SK-N-SH (cell line): ENCODE measurements at regions not wholly inside any gene's neighbourhood (a gene's known extent, or its start where the extent isn't known, plus 50 kb on each side); places are given as distances from the start of the nearest gene placed in this dataset.

ENCODE experiments used
- CTCF ChIA-PET: fragments of 300-600, 350-600 bp; formaldehyde crosslinking; extraction: SDS; loops from one replicate; lab custom pipeline; 2021; lab: Yijun Ruan, JAX
- POLR2A ChIA-PET: fragments of 350-600 bp; sonication (Branson Sonifier 250); formaldehyde crosslinking; extraction: SDS; loops from one replicate; lab custom pipeline; 2020; ENCODE audit warnings: antibody characterized with exemption, inconsistent platforms; lab: Yijun Ruan, JAX
- DNase-seq: peaks from one replicate; pipeline ENCODE4 v3.0.0; 2012
- H2AFZ ChIP-seq: fragments of 200-600 bp; sonication (generic); 2 replicates; pipeline ENCODE4 v1.8.1; 2016; ENCODE audit warnings: antibody characterized with exemption, mild to moderate bottlenecking, low read depth
- H3F3A ChIP-seq: fragments of 200-600 bp; sonication (generic); replicated peaks from 2 replicates; pipeline ENCODE3; 2016; ENCODE audit warnings: antibody characterized with exemption, mild to moderate bottlenecking; ENCODE audit not compliant: insufficient read depth
- H3K27ac ChIP-seq, 2 experiments: fragments of 200-500 bp in 1 of 2; fragments of 200-600 bp in 1 of 2; sonication (Bioruptor generic) in 1 of 2; sonication (generic), shearing (Covaris generic) in 1 of 2; 2 replicates each; pipeline versions ENCODE4 v1.5.1 to v1.6.1; 2014 to 2016; ENCODE audit warnings: low read depth in 2 of 2, inconsistent platforms in 1 of 2, low read length in 1 of 2, mild to moderate bottlenecking in 1 of 2, mixed read lengths in 1 of 2
- H3K27me3 ChIP-seq: fragments of 200-600 bp; sonication (generic), shearing (Covaris generic); 2 replicates; pipeline ENCODE4 v1.6.1; 2016; ENCODE audit warnings: mixed run types; ENCODE audit not compliant: insufficient read depth
- H3K36me3 ChIP-seq, 2 experiments: fragments of 200-500 bp in 1 of 2; fragments of 200-600 bp in 1 of 2; sonication (Bioruptor generic) in 1 of 2; sonication (generic) in 1 of 2; replicated peaks in 1 of 2; 2 replicates each; pipeline versions ENCODE3 to v1.5.1; 2014 to 2016; ENCODE audit warnings: low read length in 1 of 2, mild to moderate bottlenecking in 1 of 2; ENCODE audit not compliant: insufficient read depth in 2 of 2, control insufficient read depth in 1 of 2
- H3K4me1 ChIP-seq, 2 experiments: fragments of 200-500 bp in 1 of 2; fragments of 200-600 bp in 1 of 2; sonication (Bioruptor generic) in 1 of 2; sonication (generic), shearing (Covaris generic) in 1 of 2; 2 replicates each; pipeline versions ENCODE4 v1.5.1 to v1.6.1; 2014 to 2016; ENCODE audit warnings: low read depth in 1 of 2, low read length in 1 of 2, mixed run types in 1 of 2; ENCODE audit not compliant: insufficient read depth in 2 of 2, control insufficient read depth in 1 of 2
- H3K4me2 ChIP-seq: fragments of 200-600 bp; sonication (generic), shearing (Covaris generic); 2 replicates; pipeline ENCODE4 v1.6.1; 2017; ENCODE audit warnings: mixed run types
- H3K4me3 ChIP-seq, 2 experiments: fragments of 200-500 bp in 1 of 2; fragments of 200-600 bp in 1 of 2; sonication (Bioruptor generic) in 1 of 2; sonication (generic), shearing (Covaris generic) in 1 of 2; 2 replicates each; pipeline versions ENCODE4 v1.5.1 to v1.8.1; 2014 to 2016; ENCODE audit warnings: low read depth in 2 of 2, inconsistent platforms in 1 of 2, low read length in 1 of 2, mild to moderate bottlenecking in 1 of 2, mixed read lengths in 1 of 2, moderate library complexity in 1 of 2
- H3K79me2 ChIP-seq: fragments of 200-600 bp; sonication (generic); 2 replicates; pipeline ENCODE4 v1.8.1; 2017; ENCODE audit warnings: mild to moderate bottlenecking; ENCODE audit not compliant: insufficient read depth
- H3K9ac ChIP-seq: fragments of 200-600 bp; sonication (generic); 2 replicates; pipeline ENCODE4 v1.6.1; 2017; ENCODE audit warnings: mixed run types
- H3K9me2 ChIP-seq: fragments of 200-600 bp; sonication (generic); 2 replicates; pipeline ENCODE4 v1.6.1; 2017; ENCODE audit warnings: mixed run types
- H3K9me3 ChIP-seq: fragments of 200-600 bp; sonication (generic); 2 replicates; pipeline ENCODE4 v1.6.1; 2017; ENCODE audit warnings: mixed run types, mild to moderate bottlenecking, moderate library complexity
- H4K20me1 ChIP-seq: fragments of 200-600 bp; sonication (generic); 2 replicates; pipeline ENCODE4 v1.6.1; 2017; ENCODE audit warnings: mild to moderate bottlenecking, mixed run types; ENCODE audit not compliant: insufficient read depth
- ELF1 ChIP-seq: IDR thresholded peaks from 2 replicates; pipeline ENCODE4 v1.4.0; 2012
- EP300 ChIP-seq, 2 experiments: IDR thresholded peaks; 2 replicates each; pipeline versions ENCODE4 v1.4.0 to v1.6.1; 2012; ENCODE audit warnings: borderline replicate concordance in 1 of 2, low read depth in 1 of 2, low read length in 1 of 2
- FOSL2 ChIP-seq: IDR thresholded peaks from 2 replicates; pipeline ENCODE4 v1.4.0; 2012; ENCODE audit warnings: low read depth, mild to moderate bottlenecking, moderate library complexity, borderline replicate concordance
- FOXJ3 ChIP-seq: sonication (generic); formaldehyde crosslinking; IDR thresholded peaks from 2 replicates; pipeline ENCODE4 v1.5.1; 2020; ENCODE audit warnings: mild to moderate bottlenecking, missing genetic modification reagents
- GABPA ChIP-seq: IDR thresholded peaks from 2 replicates; pipeline ENCODE4 v1.4.0; 2012; ENCODE audit warnings: low read depth, mild to moderate bottlenecking
- IRF3 ChIP-seq: fragments of 150-350 bp; IDR thresholded peaks from 2 replicates; pipeline ENCODE4 v1.6.1; 2016; ENCODE audit warnings: mild to moderate bottlenecking, low read depth, low read length
- JUND ChIP-seq: IDR thresholded peaks from 2 replicates; pipeline ENCODE4 v1.4.0; 2012
- MEF2A ChIP-seq: IDR thresholded peaks from 2 replicates; pipeline ENCODE4 v1.4.0; 2012; ENCODE audit warnings: low read depth, borderline replicate concordance
- NFIC ChIP-seq: IDR thresholded peaks from 2 replicates; pipeline ENCODE4 v1.4.0; 2012; ENCODE audit warnings: borderline replicate concordance
- NRF1 ChIP-seq: IDR thresholded peaks from 2 replicates; pipeline ENCODE4 v1.6.1; 2012; ENCODE audit warnings: low read depth, mild to moderate bottlenecking, low read length
- POLR2AphosphoS5 ChIP-seq: IDR thresholded peaks from 2 replicates; pipeline ENCODE4 v1.6.1; 2012; ENCODE audit warnings: low read depth, low read length
- RCOR1 ChIP-seq: fragments of 150-350 bp; IDR thresholded peaks from 2 replicates; pipeline ENCODE4 v1.6.1; 2017; ENCODE audit warnings: antibody characterized with exemption, low read length
- RFX5 ChIP-seq: IDR thresholded peaks from 2 replicates; pipeline ENCODE4 v1.6.1; 2012; ENCODE audit warnings: mild to moderate bottlenecking, improper control_type of control experiment, low read length
- SIN3A ChIP-seq: IDR thresholded peaks from 2 replicates; pipeline ENCODE4 v1.6.1; 2012; ENCODE audit warnings: low read depth, mild to moderate bottlenecking, low read length, moderate library complexity, borderline replicate concordance
- TAF1 ChIP-seq: IDR thresholded peaks from 2 replicates; pipeline ENCODE4 v1.6.1; 2012; ENCODE audit warnings: low read depth, mild to moderate bottlenecking, low read length, moderate library complexity, borderline replicate concordance
- TEAD4 ChIP-seq: IDR thresholded peaks from 2 replicates; pipeline ENCODE4 v1.4.0; 2012; ENCODE audit warnings: mild to moderate bottlenecking, borderline replicate concordance; ENCODE audit not compliant: insufficient read depth
- USF1 ChIP-seq: IDR thresholded peaks from 2 replicates; pipeline ENCODE4 v1.4.0; 2012; ENCODE audit warnings: low read depth, borderline replicate concordance
- YY1 ChIP-seq: IDR thresholded peaks from 2 replicates; pipeline ENCODE4 v1.4.0; 2012; ENCODE audit warnings: low read depth, mild to moderate bottlenecking
- WGBS: methylation state at CpG from one replicate; pipeline ENCODE4 v1.1.6; 2017; ENCODE audit warnings: low lambda C conversion rate; 5-methylcytosine and 5-hydroxymethylcytosine counted together
- TF ChIP-seq, protein P1 (sequence below): IDR thresholded peaks from 2 replicates; pipeline ENCODE4; 2012
- TF ChIP-seq, protein P2 (sequence below): fragments of 150-350 bp; IDR thresholded peaks from 2 replicates; pipeline ENCODE4 v1.6.1; 2017; ENCODE audit warnings: antibody characterized with exemption, low read length, low read depth, borderline replicate concordance

DNA sequence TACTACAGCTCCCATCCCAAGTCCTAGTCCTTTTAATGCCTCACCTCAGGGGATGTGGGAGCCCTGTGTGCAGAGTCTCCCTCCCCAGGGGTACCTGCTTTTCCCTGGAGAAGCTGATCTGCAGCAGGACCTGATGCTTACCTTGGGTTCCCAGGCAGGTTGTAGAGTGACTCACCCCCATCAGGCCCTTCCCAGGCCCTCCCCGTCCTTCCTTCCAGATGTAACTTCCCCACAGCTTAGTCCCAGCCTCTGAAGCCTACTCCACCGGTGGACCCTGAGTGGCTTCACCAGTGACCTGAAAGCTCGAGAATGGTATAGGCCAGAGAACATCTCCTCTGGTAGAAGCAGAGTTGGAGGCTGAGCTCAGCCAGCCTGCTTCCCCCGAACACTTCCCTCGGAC, 254.2 kb upstream of the STT3B start (continued):
- TF ChIP-seq IRF3 (no peak), TAF1 (no peak), GABPA (no peak)

GRCh38 chr3:31284776-31285175, 247.9 kb upstream of the STT3B start:
- Histone ChIP-seq H3K9ac (no peak overlapping the region), H3K4me3 (no peak overlapping the region), H3K4me2 (no peak overlapping the region), H3K4me1 (no peaks in the 10 kb centered on the region), H3K9me2 (no peaks in the 10 kb centered on the region), H3K36me3 (no peaks in the 10 kb centered on the region), H4K20me1 (no peaks in the 10 kb centered on the region), H3F3A (no peaks in the 10 kb centered on the region), H3K79me2 (no peaks in the 10 kb centered on the region), H3K27me3 (no peaks in the 10 kb centered on the region), H3K27ac (no peak overlapping the region), H2AFZ (no peak overlapping the region), H3K9me3 (no peaks in the 10 kb centered on the region)
- 0% methylated on average over 1 of the region's 1 CpG for WGBS
- POLR2A ChIA-PET = no interaction called here
- CTCF ChIA-PET = no interaction called here
- TF ChIP-seq, protein P1, sequence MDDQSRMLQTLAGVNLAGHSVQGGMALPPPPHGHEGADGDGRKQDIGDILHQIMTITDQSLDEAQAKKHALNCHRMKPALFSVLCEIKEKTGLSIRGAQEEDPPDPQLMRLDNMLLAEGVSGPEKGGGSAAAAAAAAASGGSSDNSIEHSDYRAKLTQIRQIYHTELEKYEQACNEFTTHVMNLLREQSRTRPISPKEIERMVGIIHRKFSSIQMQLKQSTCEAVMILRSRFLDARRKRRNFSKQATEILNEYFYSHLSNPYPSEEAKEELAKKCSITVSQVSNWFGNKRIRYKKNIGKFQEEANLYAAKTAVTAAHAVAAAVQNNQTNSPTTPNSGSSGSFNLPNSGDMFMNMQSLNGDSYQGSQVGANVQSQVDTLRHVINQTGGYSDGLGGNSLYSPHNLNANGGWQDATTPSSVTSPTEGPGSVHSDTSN = no peak
- TF ChIP-seq MEF2A (no peak), FOSL2 (no peak), TEAD4 (no peak), POLR2AphosphoS5 (no peak), NRF1 (no peak), FOXJ3 (CRISPR knock-in tag) (no peak), ELF1 (no peak), NFIC (no peak), JUND (no peak), RFX5 (no peak), YY1 (no peak), USF1 (no peak), EP300 (IDR thresholded peaks at IDR 0.05; ENCODE audit: borderline replicate concordance in 1 of 2, low read depth in 1 of 2, low read length in 1 of 2) (no peak), RCOR1 (no peak), SIN3A (no peak)
- TF ChIP-seq, protein P2, sequence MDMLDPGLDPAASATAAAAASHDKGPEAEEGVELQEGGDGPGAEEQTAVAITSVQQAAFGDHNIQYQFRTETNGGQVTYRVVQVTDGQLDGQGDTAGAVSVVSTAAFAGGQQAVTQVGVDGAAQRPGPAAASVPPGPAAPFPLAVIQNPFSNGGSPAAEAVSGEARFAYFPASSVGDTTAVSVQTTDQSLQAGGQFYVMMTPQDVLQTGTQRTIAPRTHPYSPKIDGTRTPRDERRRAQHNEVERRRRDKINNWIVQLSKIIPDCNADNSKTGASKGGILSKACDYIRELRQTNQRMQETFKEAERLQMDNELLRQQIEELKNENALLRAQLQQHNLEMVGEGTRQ = no peak
- DNase-seq = no peak
